Superior temporal gyrus (tissue), 1 donor: ENCODE measurements at regions not wholly inside any gene's neighbourhood (a gene's known extent, or its start where the extent isn't known, plus 50 kb on each side); places are given as distances from the start of the nearest gene placed in this dataset.
A peak's percentile ranks its signal among the peaks of the same experiment; 100 is the strongest.

ENCODE experiments used
- DNase-seq: peaks from one replicate; pipeline ENCODE4 v3.0.0-alpha.2; 2016; ENCODE audit errors: extremely low spot score

DNA sequence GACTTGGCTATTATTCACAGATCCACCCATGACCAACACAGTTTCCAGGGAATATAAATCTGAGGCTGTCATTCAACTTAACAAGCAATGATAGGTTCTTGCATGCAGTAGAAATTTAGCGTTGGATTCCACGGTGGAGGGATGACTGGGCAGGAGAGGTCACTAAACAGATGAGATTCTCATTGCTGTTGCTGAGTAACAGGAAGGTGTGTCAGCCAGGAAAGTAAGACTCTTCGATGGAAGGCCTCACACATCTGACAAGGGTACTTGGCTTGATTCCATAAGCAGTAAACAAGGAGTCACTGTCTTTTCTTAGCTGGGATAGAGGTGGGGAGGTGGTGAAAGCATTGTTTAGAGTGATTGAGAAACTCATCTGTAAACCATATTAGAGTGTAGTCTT lies 1152.0 kb downstream of the SORCS3 start:
- no peak for DNase-seq

DNA sequence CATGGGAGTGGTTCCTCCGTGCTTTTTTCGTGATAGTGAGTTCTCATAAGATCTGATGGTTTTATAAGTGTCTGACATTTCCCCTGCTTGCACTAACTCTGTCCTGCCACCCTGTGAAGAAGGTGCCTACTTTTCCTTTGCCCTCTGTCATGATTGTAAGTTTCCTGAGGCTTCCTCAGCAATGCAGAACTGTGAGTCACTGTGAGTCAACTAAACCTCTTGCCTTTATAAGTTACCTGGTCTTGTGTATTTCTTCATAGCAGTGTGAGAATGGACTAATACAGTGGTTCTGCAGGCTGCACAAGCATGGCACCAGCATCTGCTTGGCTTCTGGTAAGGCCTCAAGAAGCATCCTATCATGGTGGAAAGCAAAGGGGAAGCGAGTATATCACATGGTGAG lies 1144.6 kb downstream of the SORCS3 start:
- no peak for DNase-seq

DNA sequence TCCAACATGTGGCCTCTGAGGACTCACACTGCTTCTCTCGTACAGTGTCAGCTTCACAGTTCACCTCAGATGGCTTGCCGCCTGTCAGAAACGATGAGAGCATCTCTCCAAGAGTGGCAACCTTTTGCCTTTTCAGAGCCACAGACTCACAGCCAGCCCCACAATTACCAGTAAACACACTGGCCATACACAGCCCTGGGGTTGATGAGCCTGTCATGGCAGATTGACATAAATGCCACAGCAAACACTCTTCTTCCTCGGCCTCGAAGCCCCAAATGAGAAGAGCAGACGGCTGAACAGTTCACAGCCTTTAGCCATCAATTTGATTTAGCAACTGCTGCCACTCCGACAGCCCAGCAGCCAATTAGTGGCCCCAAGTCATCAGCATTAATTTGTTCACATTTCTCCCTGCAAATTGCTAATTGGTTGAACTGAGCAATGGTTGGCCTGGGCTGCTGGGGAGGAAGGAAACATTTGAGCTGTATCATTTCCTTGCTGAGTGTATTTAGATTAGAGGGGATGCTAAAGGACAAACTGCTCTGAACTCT lies 1142.9 kb downstream of the SORCS3 start:
- no peak for DNase-seq

DNA sequence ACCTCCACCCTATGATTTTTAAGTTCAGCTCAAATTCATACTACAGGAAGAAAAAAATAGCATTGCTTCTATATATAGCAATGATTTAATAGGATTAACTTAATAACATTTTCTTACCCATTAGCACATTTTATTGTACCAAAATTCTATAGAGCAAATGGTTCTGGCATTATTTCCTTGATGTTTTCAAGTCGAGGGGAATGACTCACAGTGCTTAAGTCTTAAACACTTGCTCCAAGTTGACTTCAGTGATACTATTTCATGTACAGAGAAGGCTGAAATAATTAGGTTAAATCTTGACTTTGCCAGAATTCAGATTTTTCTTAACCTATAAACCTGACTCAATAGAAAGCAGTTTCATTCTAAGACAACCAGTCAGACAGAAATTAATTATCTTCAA lies 1133.8 kb downstream of the SORCS3 start:
- no peak for DNase-seq

DNA sequence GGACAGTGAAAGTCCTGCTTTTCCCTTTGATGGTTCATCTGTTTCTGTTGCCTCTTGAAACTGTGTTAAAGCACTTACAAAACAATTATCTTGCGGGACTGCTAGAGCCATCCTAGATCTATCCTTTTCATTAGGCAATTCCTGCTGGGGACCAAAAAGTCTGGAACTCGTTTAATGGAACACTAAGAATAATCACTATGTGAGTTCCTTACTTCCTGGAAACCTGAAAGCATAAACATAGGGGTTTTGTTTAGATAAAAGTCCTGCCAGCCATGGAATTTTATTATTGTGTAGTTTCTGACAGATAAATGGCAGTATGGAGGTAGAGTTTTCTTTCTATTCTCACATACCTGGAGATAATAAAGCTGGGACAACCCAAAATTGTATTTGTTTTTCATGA lies 1133.3 kb downstream of the SORCS3 start:
- DNase-seq = no peak

DNA sequence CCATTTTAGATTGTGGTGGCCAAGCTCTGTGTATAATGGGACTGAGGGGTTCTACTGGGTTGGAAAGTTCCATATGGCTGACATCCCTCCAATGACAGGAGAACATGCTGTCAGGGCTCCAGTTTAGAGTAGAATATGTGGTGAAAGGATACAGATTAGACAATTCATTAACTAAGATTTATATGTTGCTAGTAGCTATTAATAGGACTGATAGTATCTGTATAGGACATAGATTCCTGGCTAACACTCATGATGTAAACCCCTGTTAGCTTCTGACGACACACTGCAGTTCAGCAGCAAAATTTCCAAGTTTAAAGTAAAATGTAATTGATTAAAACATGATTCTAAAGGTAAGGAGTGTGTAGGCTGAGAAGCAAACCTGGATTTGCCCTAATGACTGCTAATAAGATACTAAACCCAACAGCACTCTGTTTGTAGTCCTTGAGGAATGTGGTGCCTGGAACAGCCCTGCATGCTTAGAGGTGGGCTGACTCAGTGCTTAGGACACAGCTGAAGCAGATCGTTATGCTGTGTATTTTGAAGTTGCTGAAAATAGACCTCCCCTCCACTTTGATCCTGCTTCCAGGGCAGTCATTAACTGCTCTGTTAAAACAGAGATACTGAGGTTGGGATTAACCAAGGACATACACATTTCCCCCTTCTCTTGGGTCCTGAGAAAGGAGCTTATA lies 1129.6 kb downstream of the SORCS3 start:
- no peak for DNase-seq

DNA sequence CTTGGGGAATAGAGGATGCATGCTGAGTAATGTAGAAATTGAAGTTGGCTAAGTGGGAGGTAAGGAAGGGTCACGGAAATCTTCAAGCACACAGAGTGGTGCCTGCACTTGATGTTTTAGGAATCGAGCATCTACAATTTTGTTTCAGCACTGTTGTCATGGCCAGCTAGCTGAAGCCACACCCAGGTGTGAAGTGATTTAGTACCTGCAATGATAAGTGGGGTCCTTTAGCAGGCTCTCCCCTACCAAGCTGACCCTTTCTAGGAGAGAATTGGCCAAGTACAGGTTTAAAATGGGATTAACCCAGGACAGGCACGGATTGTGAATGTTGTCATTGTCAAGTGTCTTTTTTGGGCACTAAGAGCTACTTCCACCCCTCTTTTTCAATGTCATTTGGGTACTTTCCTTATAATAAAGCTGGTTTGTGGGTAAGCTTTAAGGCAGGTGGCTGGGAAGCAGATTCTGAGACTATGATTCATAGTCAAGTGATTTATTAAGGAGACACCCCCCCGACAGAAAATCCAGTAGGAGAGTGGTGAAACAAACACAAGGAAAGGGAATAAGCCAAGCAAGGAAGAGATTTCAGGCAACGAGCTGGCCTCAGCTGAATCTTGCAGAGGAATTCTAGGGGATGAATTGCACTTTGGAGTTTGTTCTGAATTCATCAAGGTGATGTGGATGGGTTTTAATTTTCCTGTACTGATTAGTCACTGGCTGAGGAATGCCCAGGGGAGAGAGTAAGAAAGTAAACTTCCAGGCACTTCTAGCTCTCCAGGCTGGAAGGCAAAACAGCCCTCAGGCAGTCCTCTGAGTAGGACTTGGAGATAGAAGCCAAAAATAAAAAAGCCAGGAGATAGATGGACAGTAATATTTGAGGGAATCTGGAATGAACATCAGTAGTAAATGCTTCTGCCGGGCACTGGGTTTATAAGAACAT lies 1128.4 kb downstream of the SORCS3 start:
- no peak for DNase-seq

DNA sequence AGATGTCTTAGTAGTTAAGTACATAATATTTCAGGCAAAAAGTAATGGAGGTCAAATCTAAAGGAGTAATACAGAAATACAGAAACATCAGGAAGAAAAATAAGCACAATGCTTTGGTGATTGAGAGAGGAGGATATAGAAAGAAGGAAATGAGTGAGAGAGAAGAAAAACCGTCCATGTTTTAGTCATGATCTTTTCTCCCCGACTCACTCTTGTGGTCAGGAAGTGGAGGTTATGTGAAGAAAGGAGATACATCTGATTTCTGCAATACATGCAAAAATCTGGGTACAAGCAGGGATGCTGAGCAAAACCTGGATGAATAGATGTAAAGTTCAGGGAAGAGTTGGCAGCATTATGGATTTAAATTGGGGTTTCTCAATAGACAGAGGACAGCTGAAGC lies 1122.5 kb downstream of the SORCS3 start:
- DNase-seq = no peak

DNA sequence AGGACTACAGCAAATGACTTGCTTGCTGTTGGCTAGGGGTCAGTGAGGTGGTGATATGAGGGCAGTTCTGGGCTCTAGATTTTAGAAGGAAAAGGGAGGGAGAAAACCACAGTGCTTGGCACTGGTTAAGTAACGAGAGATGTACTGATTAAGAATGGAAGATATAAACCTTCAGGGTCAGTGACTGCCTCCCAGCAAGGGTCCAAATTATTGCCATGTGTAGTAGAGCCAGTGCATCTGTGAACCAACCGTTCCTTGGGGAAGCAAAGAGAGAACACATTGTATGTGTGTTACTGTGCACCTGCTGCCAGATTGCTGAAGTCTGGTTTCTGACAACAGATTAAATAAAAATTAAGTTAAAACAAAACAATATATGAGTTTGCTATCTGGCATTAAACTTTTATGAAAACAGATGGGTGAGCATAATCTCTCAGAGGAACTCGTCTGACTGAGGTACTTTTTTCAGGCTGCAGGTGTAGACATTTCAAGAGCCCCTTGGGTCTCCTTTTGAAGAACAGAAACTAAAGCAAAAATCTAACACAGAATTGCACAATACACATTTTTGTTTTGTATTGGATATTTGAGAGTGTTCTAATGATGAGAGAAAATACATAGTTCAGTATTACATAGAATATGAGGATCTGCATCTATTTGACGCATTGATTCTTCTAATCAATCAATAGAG lies 1120.6 kb downstream of the SORCS3 start:
- DNase-seq = no peak

DNA sequence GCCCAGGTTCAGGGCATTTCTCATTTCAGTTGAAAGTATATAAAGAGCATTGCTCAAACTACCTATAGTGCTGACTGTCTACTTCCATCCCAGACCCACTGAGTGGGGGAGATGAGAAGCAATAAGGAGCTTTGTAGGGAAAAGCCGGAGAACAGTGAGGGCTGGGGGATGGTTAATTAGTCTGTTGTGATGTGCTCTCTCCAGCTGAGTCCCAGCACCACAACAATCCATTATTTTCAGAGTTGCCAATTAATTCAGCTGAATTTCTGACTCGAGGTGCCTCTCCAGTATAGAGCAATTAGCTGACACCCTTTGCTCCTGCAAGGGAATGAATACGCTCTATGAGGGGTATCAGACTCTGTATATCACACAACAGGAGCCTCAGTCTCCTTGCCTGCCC lies 1118.6 kb downstream of the SORCS3 start:
- DNase-seq = no peak

DNA sequence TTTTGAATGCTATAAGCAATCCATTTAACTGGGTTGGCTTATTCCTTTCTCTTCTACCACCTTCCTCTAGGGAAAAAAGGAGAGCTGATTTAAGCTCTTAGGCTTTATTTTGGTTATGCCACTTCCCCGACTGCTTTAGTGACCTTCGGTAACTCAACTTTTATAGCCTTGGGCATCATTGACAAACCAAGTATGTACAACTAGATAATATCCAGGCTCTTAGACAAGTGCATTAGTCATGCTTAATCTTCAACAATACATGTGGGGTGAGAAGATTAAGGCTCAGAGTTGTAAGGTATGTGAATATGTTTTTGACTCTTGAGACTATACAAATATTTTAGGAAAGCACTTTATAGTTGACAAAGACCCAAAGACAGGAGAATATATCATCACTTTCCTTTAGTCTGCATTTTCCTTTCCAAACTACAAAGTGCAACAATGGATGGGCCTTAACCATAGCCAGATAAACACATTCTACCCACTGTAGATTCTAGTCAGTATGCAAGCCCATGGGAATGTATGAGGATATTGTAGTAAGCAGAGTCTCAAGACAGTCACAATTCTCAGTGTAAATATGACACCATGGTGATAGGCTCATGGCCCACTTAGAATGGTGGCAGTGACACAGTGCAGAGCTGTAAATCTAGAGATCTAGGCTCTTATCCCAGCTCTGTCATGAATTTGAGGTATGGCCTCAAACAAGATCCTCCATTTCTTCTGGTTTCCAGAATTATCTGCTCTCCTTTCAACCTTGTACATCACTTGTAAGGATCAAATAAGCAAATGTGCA lies 1117.3 kb downstream of the SORCS3 start:
- DNase-seq = no peak

DNA sequence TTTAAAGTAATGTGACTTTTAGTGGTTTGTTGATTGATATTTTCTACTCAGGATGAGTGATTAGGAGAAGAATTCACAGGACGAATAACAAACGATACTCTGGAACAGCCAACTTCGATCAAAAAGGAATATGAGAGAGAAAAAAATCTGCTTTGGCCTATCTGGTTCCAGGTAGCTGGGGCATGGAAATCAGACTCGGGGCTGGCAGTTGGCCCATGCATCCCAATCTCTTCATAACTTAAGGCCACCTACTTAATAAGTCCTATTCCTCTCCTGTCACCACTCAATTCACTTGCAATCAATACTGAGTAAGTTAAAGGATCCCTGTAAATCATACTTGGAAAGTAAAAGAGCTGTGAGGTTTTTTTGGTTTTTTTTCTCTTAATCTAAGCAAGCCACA lies 1116.2 kb downstream of the SORCS3 start:
- no peak for DNase-seq

DNA sequence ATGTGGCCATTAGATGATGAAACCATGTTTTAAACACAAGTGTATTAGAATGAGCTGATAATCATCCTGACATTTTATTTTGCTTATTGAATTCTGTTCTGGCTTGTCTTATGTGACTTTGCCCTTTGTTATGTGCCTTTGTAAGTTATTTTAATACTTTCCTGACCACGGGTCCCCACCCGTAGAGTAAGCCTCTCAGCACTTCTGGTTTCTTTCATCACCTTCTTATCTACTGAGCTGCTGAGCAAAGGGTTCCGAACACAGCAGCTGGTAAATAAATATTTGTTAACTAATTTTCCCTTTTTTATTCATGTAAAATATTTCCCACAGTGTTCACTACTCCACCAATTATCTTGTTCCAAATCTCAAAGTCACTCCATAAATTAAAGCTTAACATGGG lies 1115.3 kb downstream of the SORCS3 start:
- no peak for DNase-seq

DNA sequence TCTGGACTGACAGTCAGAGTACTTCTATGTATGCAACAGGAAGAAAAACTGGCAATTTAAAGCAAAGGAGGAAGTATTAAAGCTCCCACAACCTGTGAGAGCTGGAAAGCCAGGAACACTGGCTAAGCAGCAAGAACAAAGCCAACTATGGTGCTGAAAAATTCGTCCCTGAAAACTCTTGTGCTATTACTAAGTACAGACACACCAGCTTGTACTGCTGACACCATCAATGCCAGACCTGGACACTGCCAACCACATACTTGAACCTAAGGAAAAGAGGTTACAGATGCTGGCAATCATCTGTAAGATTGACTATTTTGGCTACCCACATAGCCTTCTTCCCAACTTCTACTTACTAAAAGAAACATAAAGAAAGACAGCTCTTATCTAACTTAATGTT lies 1110.6 kb downstream of the SORCS3 start:
- DNase-seq = no peak

DNA sequence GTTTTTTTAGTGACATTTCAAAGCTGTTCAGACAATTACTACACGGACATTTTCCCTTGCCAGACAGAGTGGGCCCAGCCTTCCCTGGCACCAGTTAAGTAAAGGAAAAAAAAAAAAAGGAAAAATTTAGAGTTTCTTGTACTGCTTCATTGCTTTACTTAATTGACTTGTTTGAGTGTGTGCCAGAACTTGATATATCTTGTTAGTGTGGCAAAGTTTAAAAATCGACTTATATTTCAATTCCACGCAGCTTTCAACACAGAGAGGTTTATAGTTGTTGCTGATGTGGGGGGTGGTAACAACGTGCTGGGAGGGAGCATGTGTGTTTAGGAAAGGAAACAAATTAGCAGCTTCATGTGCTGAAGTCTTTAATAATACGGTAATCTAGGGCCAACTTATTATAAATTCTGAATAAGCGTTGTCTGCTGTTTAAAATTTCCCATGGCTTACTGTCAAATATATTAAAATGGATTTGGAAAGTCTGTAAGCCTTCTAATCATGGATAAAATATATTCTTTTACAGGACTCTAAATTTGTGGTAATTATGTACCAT lies 1104.6 kb downstream of the SORCS3 start:
- DNase-seq = no peak

DNA sequence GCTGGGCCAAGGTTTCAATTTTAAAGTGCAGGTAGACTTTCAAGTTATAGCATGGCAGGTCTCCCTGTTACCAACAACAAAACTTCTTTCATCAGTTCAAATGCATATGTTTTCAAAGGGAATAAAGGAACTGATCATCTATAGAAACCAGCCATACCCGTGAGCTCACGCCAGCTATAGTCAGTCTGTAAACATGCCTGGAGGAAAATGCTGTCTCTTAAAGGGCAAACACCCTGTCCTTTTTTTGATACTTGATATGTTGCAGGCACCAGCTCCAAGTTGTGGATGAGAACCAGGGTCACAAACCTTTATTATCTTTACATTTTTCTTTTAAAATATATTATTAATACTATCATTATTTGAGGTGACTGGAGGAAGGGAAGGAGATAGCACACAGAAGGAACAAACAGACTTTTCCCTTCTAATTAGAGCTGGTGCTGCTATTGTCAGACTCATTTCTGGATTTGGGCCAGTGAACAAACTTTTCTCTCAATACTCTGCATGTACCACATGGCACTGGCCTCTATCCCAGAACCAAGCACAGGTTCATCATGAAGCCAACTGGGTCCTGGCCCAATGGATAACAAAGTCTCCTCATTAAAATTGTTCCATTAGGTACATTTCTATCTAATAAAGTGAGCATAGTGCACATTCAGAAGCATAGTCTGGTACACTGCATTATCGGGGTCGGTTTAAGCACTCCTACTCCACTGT lies 1102.4 kb downstream of the SORCS3 start:
- peak; percentile 42 for DNase-seq

DNA sequence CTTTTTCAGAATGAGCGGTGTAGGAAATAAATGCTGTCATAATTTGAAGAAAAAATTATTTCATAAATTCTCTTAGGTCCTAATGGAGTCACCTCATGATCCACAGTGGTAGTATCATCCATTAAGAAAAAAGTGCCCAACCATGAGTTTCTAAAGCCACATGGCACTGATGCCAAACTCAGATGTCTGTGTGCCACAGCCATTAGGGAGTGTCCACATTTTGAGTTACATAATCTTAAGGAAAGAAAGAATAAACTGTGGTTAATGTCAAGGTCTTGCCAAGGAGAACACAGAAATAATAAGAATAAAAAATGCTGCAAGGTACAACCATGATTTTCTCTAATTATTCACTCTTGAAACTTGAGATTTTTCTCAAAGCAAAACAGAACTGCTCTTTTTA lies 1101.8 kb downstream of the SORCS3 start:
- DNase-seq = no peak

DNA sequence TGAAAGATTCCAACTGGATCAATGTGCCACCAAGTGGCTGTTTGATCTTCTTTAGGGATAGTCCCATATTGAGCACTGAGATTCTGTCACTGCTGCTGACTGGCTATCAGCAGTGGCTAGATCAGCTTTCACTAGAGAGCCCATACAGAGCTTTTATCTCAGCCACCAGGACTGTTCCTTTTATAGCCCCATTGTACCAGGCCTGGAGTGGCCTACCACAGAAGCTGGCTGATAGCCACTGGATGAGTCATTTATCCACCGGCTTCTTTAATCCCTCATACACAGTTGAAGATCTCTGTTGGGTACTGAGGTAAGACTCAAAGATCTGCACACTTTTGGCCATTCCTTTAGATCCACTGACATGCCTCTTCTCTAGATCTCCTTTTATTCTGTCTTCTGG lies 1101.1 kb downstream of the SORCS3 start:
- no peak for DNase-seq

DNA sequence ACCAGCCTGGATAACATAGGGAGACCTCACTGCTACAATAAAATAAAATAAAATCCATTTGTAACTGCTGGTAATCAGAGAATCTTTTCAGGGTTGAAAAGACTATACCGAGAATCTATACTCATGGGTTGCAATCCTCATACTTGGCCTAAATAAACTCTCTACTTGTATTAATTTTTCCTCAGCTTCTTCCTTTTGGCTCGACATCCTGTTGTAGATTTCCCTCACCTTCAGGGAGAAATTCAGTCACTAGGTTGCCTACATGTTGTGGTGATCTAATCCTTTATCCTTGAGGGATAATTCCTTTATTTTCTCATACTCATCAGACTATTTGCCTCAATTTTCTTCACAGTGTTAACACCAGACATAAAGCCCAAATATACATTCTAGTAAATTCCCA lies 1093.4 kb downstream of the SORCS3 start:
- DNase-seq = no peak

DNA sequence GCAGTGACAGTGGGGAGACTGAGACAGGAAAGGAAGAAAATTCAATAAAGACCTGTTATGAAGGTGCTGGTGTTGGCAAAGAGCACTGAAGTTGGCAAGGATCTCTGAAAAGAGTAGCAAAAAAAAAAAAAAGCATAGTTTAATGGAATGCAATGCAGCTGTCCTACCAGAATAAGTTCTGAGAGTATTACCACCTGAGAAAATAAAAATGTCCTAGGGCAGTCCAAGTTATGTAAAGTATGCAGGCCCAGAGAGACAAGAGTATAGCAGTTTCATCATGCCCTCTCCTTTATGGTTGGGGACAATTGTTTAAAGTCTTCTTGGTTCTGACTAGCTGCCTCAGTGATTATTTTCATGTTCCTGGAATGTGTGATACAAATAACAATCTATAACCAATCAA lies 1092.8 kb downstream of the SORCS3 start:
- DNase-seq = no peak

DNA sequence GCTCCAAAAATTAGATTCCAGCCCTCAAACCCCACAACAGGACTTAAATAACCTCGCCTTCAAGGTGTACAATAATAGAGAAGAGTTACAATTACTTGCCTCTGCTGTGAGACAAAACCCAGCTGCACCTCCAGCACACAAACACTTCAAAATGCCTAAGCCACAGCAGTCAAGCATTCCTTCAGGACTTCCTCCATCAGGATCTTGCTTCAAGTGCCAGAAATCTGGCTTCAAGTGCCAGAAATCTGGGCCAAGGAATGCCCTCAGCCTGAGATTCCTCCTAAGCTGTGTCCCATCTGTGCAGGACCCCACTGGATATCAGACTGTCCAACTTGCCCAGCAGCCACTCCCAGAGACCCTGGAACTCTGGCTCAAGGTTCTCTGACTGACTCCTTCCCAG lies 1088.3 kb downstream of the SORCS3 start:
- DNase-seq = no peak
